SK-N-SH treated with all-trans-retinoic acid at 6 μM for 48 hours (cell line): ENCODE measurements at regions not wholly inside any gene's neighbourhood (a gene's known extent, or its start where the extent isn't known, plus 50 kb on each side); places are given as distances from the start of the nearest gene placed in this dataset.

Source experiments
- ATAC-seq: fragments of 200-7000 bp; cut with Tn5 transposase; 3 replicates; pipeline ENCODE4 v1.9.1; 2020; ENCODE audit warnings: mild to moderate bottlenecking, moderate library complexity
- ARNTL ChIP-seq: fragments of 450-650 bp; formaldehyde crosslinking; IDR thresholded peaks from 2 replicates; pipeline ENCODE4 v1.5.0; 2020; ENCODE audit warnings: low read depth, mild to moderate bottlenecking, moderate library complexity, borderline replicate concordance
- BACH2 ChIP-seq: fragments of 250-450 bp; sonication (Bioruptor Pico); IDR thresholded peaks from 2 replicates; pipeline ENCODE4 v1.9.0; 2021; ENCODE audit warnings: mild to moderate bottlenecking, borderline replicate concordance
- CREB5 ChIP-seq: fragments of 250-450 bp; sonication (Bioruptor Pico); IDR thresholded peaks from 2 replicates; pipeline ENCODE4 v1.5.1; 2020; ENCODE audit warnings: low read depth, mild to moderate bottlenecking, moderate library complexity
- CSDC2 ChIP-seq: fragments of 250-450 bp; sonication (Bioruptor Pico); IDR thresholded peaks from 2 replicates; pipeline ENCODE4 v1.5.0; 2020; ENCODE audit warnings: mild to moderate bottlenecking, moderate library complexity
- CSRNP3 ChIP-seq: fragments of 250-450 bp; sonication (Bioruptor Pico); IDR thresholded peaks from 2 replicates; pipeline ENCODE4 v1.5.1; 2021; ENCODE audit warnings: mild to moderate bottlenecking, moderate library complexity
- ESRRG ChIP-seq: fragments of 250-450 bp; sonication (Bioruptor Pico); IDR thresholded peaks from 2 replicates; pipeline ENCODE4 v1.6.1; 2021; ENCODE audit warnings: mild to moderate bottlenecking
- GLIS3 ChIP-seq: fragments of 250-450 bp; sonication (Bioruptor Pico); IDR thresholded peaks from 2 replicates; pipeline ENCODE4 v1.5.0; 2020; ENCODE audit warnings: mild to moderate bottlenecking, moderate library complexity
- ISL1 ChIP-seq: fragments of 250-450 bp; sonication (Bioruptor Pico); IDR thresholded peaks from 2 replicates; pipeline ENCODE4 v2.1.2; 2022; ENCODE audit warnings: mild to moderate bottlenecking, moderate library complexity
- PATZ1 ChIP-seq: fragments of 250-450 bp; sonication (Bioruptor Pico); IDR thresholded peaks from 2 replicates; pipeline ENCODE4 v1.8.0; 2020; ENCODE audit warnings: mild to moderate bottlenecking, moderate library complexity, borderline replicate concordance
- POU6F1 ChIP-seq: fragments of 250-450 bp; sonication (Bioruptor Pico); IDR thresholded peaks from 2 replicates; pipeline ENCODE4 v1.8.0; 2021; ENCODE audit warnings: low read depth, mild to moderate bottlenecking, moderate library complexity, borderline replicate concordance
- SNAI2 ChIP-seq: fragments of 250-450 bp; sonication (Bioruptor Pico); IDR thresholded peaks from 2 replicates; pipeline ENCODE4 v1.5.0; 2020; ENCODE audit warnings: mild to moderate bottlenecking, moderate library complexity
- TCF4 ChIP-seq: fragments of 250-450 bp; sonication (Bioruptor Pico); IDR thresholded peaks from 2 replicates; pipeline ENCODE4 v1.8.0; 2021; ENCODE audit warnings: mild to moderate bottlenecking, moderate library complexity, borderline replicate concordance
- TOX ChIP-seq: fragments of 250-450 bp; sonication (Bioruptor Pico); IDR thresholded peaks from 2 replicates; pipeline ENCODE4 v1.8.0; 2021; ENCODE audit warnings: mild to moderate bottlenecking, moderate library complexity, borderline replicate concordance
- TSHZ2 ChIP-seq: fragments of 250-450 bp; sonication (Bioruptor Pico); IDR thresholded peaks from 2 replicates; pipeline ENCODE4 v1.5.0; 2020; ENCODE audit warnings: mild to moderate bottlenecking, moderate library complexity
- ZC3H10 ChIP-seq: fragments of 250-450 bp; sonication (Bioruptor Pico); IDR thresholded peaks from 2 replicates; pipeline ENCODE4 v1.5.1; 2021; ENCODE audit warnings: mild to moderate bottlenecking, moderate library complexity
- ZFP3 ChIP-seq: fragments of 250-450 bp; sonication (Bioruptor Pico); IDR thresholded peaks from 2 replicates; pipeline ENCODE4 v1.5.0; 2020; ENCODE audit warnings: mild to moderate bottlenecking, moderate library complexity
- ZNF565 ChIP-seq: fragments of 450-650 bp; formaldehyde crosslinking; conservative IDR thresholded peaks from 2 replicates; pipeline ENCODE4 v1.5.0; 2020; ENCODE audit warnings: low read depth, mild to moderate bottlenecking, moderate library complexity
- ZNF70 ChIP-seq: fragments of 450-650 bp; formaldehyde crosslinking; IDR thresholded peaks from 2 replicates; pipeline ENCODE4 v1.5.0; 2020; ENCODE audit warnings: mild to moderate bottlenecking, moderate library complexity
- ZNF8 ChIP-seq: fragments of 450-650 bp; formaldehyde crosslinking; IDR thresholded peaks from 2 replicates; pipeline ENCODE4 v1.5.0; 2020; ENCODE audit warnings: mild to moderate bottlenecking, moderate library complexity

- no peak for TF ChIP-seq ZC3H10 (CRISPR knock-in tag)
- TF ChIP-seq TCF4 (CRISPR knock-in tag), result no peak
- TF ChIP-seq ARNTL, result no peak
- no peak for TF ChIP-seq CSRNP3
- TF ChIP-seq ISL1, result no peak
- TF ChIP-seq ZNF70, result no peak
- no peak for TF ChIP-seq BACH2
- TF ChIP-seq CREB5, result no peak
- TF ChIP-seq POU6F1 (CRISPR knock-in tag), result no peak
- TF ChIP-seq TSHZ2 (CRISPR knock-in tag), result no peak
- TF ChIP-seq ZFP3 (CRISPR knock-in tag), result no peak
- no peak for TF ChIP-seq PATZ1 (CRISPR knock-in tag)
- TF ChIP-seq GLIS3, result no peak
- TF ChIP-seq SNAI2 (CRISPR knock-in tag), result no peak
- no peak for TF ChIP-seq CSDC2 (CRISPR knock-in tag)
- TF ChIP-seq TOX, result no peak
- TF ChIP-seq ZNF8 (CRISPR knock-in tag), result no peak
- TF ChIP-seq ZNF565 (CRISPR knock-in tag), result no peak
- TF ChIP-seq, all 23 proteins: peak for 0
- no peak for ATAC-seq
Measured at GRCh38 chr18:59810183-59810582, 89.6 kb upstream of the PMAIP1 start.

GRCh38 chr18:59802031-59802430, 97.8 kb upstream of the PMAIP1 start:
- no peak for ATAC-seq
- TF ChIP-seq ZNF70, result no peak
- no peak for TF ChIP-seq BACH2
- no peak for TF ChIP-seq ZNF8 (CRISPR knock-in tag)
- TF ChIP-seq ESRRG (CRISPR knock-in tag), result no peak
- TF ChIP-seq CSDC2 (CRISPR knock-in tag), result no peak
- TF ChIP-seq ARNTL, result no peak

- ATAC-seq, result no peak
Measured at GRCh38 chr18:59801576-59801975, 98.2 kb upstream of the PMAIP1 start.

More at GRCh38 chr18:59801576-59801975, 98.2 kb upstream of the PMAIP1 start:
- no peak for TF ChIP-seq TSHZ2 (CRISPR knock-in tag)
- no peak for TF ChIP-seq ZNF8 (CRISPR knock-in tag)
